Naive B cell (primary cell): ENCODE measurements at regions not wholly inside any gene's neighbourhood (a gene's known extent, or its start where the extent isn't known, plus 50 kb on each side); places are given as distances from the start of the nearest gene placed in this dataset.
A peak's percentile ranks its signal among the peaks of the same experiment; 100 is the strongest.

ENCODE experiments used
- ATAC-seq, 2 donors: fragments of 150-1000 bp; cut with Tn5 transposase; 2 replicates each; pipeline ENCODE4 v1.10.0; 2021; ENCODE audit warnings: low read depth in 2 of 2, mild to moderate bottlenecking in 2 of 2, moderate library complexity in 2 of 2
- DNase-seq: peaks from one replicate; pipeline ENCODE4 v3.0.0; 2022
- H3K27ac Mint-ChIP-seq, 6 donors: one replicate each; pipeline ENCODE4 v1.8.0; 2020 to 2022; ENCODE audit warnings: mild to moderate bottlenecking in 6 of 6, mixed read lengths in 6 of 6, moderate library complexity in 5 of 6, inconsistent platforms in 2 of 6
- H3K27me3 Mint-ChIP-seq, 3 donors: one replicate each; pipeline ENCODE4 v1.8.0; 2021 to 2022; ENCODE audit warnings: mixed read lengths in 3 of 3, mild to moderate bottlenecking in 1 of 3
- H3K36me3 Mint-ChIP-seq, 2 donors: one replicate each; pipeline ENCODE4 v1.8.0; 2020 to 2022; ENCODE audit warnings: mixed read lengths in 2 of 2, inconsistent platforms in 1 of 2, mild to moderate bottlenecking in 1 of 2
- H3K4me1 Mint-ChIP-seq, 3 donors: one replicate each; pipeline ENCODE4 v1.8.0; 2020 to 2022; ENCODE audit warnings: mixed read lengths in 3 of 3, inconsistent platforms in 1 of 3, mild to moderate bottlenecking in 1 of 3, moderate library complexity in 1 of 3
- H3K4me3 Mint-ChIP-seq, 8 donors: one replicate each; pipeline ENCODE4 v1.8.0; 2020 to 2022; ENCODE audit warnings: mild to moderate bottlenecking in 8 of 8, mixed read lengths in 8 of 8, moderate library complexity in 8 of 8, inconsistent platforms in 2 of 8
- H3K9me3 Mint-ChIP-seq, 7 donors: one replicate each; pipeline ENCODE4 v1.8.0; 2020 to 2022; ENCODE audit warnings: mixed read lengths in 7 of 7, mild to moderate bottlenecking in 5 of 7, inconsistent platforms in 2 of 7, moderate library complexity in 1 of 7

GRCh38 chr9:14006386-14007187 is 307.4 kb downstream of the NFIB start:
- Mint-ChIP-seq H3K27me3 (no peaks in the 10 kb centered on the region), H3K4me1 (no peaks in the 10 kb centered on the region), H3K27ac (no peak overlapping the region), H3K4me3 (no peak overlapping the region), H3K36me3 (no peaks in the 10 kb centered on the region), H3K9me3 (peaks cover 2 to 20% (median 7%) of the 10 kb centered on the region in 7 donors)
- no peak for DNase-seq
- no peak for ATAC-seq

DNA sequence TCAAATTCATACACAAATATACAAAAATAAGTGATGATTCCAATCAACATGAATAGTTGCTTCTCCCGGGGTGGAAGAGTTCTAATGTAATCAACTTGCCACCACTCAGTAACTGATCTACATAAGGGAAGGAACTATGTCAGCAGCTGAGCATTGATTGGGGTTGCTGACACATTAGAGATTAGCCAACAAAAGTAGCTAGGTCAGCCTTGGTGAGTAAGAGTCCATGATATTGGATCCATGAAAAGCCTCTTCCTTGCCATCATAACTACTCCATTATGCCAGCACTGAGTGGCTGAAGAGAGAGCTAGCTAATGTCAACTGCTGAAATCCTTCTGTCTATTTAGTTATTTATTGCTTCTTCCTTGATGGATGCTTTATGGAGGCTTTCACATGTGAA is 309.8 kb downstream of the NFIB start:
- Mint-ChIP-seq H3K4me3 (no peak overlapping the region), H3K27me3 (no peaks in the 10 kb centered on the region), H3K4me1 (no peaks in the 10 kb centered on the region), H3K27ac (no peak overlapping the region), H3K36me3 (no peaks in the 10 kb centered on the region), H3K9me3 (peaks cover 2 to 14% (median 9%) of the 10 kb centered on the region in 7 donors)
- ATAC-seq, result no peak
- DNase-seq, result no peak

- no peak overlapping the region for H3K27ac Mint-ChIP-seq
- no peak for DNase-seq
- H3K9me3 Mint-ChIP-seq, result peaks cover 0 to 10% (median 4%) of the 10 kb centered on the region in 7 donors
- no peak overlapping the region for H3K4me3 Mint-ChIP-seq
- no peaks in the 10 kb centered on the region for H3K27me3 Mint-ChIP-seq
- ATAC-seq, result no peak
- H3K36me3 Mint-ChIP-seq, result no peaks in the 10 kb centered on the region
- H3K4me1 Mint-ChIP-seq, result no peaks in the 10 kb centered on the region
Observed at GRCh38 chr9:13994240-13994639, 319.7 kb downstream of the NFIB start.

GRCh38 chr9:13993632-13994185 is 320.2 kb downstream of the NFIB start:
- no peak for DNase-seq
- Mint-ChIP-seq H3K4me1 (no peaks in the 10 kb centered on the region), H3K27ac (no peak overlapping the region), H3K27me3 (no peaks in the 10 kb centered on the region), H3K9me3 (peaks cover 0 to 10% (median 4%) of the 10 kb centered on the region in 7 donors), H3K36me3 (no peaks in the 10 kb centered on the region), H3K4me3 (peak overlapping the region in 1 of 8 donors; percentile 16)
- ATAC-seq, result no peak

DNA sequence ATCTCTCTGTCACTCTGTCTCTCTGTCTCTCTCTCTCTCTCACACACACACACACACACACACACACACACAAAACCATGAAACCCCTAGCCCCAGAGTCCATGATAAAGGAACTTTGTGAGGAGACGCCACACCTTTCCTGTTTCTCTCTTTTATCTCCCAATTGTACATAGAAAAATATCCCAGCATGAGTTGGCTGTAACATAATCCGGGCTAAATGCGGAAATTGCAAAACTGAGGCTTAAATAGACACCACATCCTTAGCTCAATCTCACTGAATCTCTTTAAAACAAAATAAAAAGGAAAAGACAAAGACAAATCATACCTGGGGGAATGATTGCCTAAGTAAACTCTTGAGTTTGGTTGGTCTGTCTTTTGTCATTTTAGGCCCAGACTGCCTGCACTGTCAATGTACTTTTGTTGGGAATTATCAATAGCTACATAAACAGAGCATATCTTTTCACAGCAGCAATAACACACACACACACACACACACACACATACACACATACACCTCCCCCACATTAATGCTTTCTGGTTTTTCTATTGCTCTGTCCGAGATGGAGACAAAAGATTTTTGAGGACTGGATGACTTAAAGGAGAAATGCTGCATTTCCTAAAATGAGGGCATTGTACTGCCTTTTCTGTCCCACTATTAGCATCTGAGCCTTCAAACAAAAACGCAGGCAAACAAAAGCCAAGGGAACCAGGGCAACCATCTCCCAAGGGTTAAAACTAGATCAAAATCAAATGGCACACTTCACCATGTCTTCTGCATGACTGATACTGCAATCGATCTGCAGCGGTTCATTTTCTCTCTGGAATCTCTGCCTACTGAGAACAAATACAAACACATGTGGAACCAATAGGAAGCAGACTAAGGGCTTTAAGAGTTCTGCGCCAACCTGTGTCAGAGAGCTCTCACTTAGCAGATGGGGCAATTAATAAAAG is 321.5 kb downstream of the NFIB start:
- no peaks in the 10 kb centered on the region for H3K27me3 Mint-ChIP-seq
- H3K27ac Mint-ChIP-seq, result peak overlapping the region in 1 of 6 donors; percentile 34
- H3K9me3 Mint-ChIP-seq, result peaks cover 0 to 9% (median 7%) of the 10 kb centered on the region in 7 donors
- no peaks in the 10 kb centered on the region for H3K4me1 Mint-ChIP-seq
- no peak for DNase-seq
- H3K4me3 Mint-ChIP-seq, result no peak overlapping the region
- no peaks in the 10 kb centered on the region for H3K36me3 Mint-ChIP-seq
- no peak for ATAC-seq

DNA sequence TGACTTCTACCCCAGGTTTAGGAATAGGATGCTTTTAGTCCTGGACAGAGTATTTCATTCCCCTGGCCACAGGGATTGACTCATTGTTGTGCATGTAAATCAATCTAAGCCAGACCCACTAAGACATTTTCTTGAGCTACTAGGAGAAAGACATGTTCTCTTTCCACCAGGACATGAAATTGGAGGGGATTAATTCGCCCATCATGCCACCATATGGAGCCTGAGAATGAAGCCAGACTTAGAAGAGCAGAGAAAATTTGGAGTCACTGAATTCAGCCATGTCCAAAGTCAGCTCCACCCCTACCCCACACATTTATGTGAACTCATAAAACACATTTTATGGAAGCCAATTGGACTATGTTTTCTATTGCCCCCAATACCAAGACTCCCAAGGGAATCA is 322.5 kb downstream of the NFIB start:
- peaks cover 0 to 14% (median 6%) of the 10 kb centered on the region in 7 donors for H3K9me3 Mint-ChIP-seq
- no peak overlapping the region for H3K27ac Mint-ChIP-seq
- H3K27me3 Mint-ChIP-seq, result no peaks in the 10 kb centered on the region
- H3K4me3 Mint-ChIP-seq, result no peak overlapping the region
- ATAC-seq, result no peak
- H3K4me1 Mint-ChIP-seq, result no peaks in the 10 kb centered on the region
- H3K36me3 Mint-ChIP-seq, result no peaks in the 10 kb centered on the region
- DNase-seq, result no peak

DNA sequence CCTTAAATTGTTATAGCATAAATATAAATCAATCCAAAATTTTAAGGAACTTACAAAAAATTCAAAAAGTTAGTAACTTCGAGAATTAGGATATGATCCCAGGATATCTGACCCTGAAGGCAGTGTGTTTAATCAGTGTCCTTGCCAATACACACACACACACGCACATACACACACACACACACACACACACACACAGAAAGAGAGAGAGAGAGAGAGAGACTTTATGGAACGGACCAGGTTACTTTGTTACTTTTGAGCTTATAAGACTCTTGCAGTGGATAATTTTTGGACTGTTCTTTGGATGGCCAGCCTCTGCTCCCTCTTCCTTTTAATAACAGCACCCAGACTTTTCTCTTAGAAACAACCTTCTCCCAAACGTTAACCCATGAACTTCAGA is 322.9 kb downstream of the NFIB start:
- Mint-ChIP-seq H3K4me1 (no peaks in the 10 kb centered on the region), H3K27ac (no peak overlapping the region), H3K27me3 (no peaks in the 10 kb centered on the region), H3K4me3 (no peak overlapping the region), H3K9me3 (peaks cover 0 to 16% (median 6%) of the 10 kb centered on the region in 7 donors), H3K36me3 (no peaks in the 10 kb centered on the region)
- DNase-seq (no peak), ATAC-seq (no peak)

GRCh38 chr9:13990331-13990730 is 323.6 kb downstream of the NFIB start:
- ATAC-seq (no peak), DNase-seq (no peak)
- Mint-ChIP-seq H3K36me3 (no peaks in the 10 kb centered on the region), H3K9me3 (peaks cover 1 to 16% (median 8%) of the 10 kb centered on the region in 7 donors), H3K27ac (no peak overlapping the region), H3K27me3 (no peaks in the 10 kb centered on the region), H3K4me1 (no peaks in the 10 kb centered on the region), H3K4me3 (no peak overlapping the region)

DNA sequence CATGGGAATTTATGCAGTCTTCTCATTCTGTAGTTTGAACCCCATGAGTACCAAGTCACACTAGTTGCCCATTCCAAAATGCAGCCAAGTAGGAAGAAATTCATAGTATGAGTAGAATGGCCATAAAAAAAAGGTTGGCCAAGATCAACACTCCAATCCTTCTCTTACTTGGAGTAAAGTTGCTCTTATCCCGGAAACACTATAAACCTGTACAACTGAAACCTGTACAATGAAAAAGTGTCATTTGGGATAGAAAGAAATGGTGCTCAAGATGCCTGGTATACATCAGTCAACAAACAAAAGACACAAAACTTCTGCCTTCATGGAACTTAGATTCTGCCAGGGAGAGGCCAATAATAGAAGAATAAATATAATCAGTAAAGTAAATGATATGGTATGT is 325.0 kb downstream of the NFIB start:
- ATAC-seq (no peak), DNase-seq (no peak)
- Mint-ChIP-seq H3K4me1 (no peaks in the 10 kb centered on the region), H3K36me3 (no peaks in the 10 kb centered on the region), H3K4me3 (no peak overlapping the region), H3K27ac (peak overlapping the region in 1 of 6 donors; percentile 7), H3K27me3 (no peaks in the 10 kb centered on the region), H3K9me3 (peaks cover 1 to 16% (median 7%) of the 10 kb centered on the region in 7 donors)

- Mint-ChIP-seq H3K9me3 (peaks cover 0 to 15% (median 6%) of the 10 kb centered on the region in 7 donors), H3K4me1 (no peaks in the 10 kb centered on the region), H3K36me3 (no peaks in the 10 kb centered on the region), H3K4me3 (no peak overlapping the region), H3K27me3 (no peaks in the 10 kb centered on the region), H3K27ac (no peak overlapping the region)
- ATAC-seq (no peak), DNase-seq (no peak)
Observed at GRCh38 chr9:13983607-13984006, 330.3 kb downstream of the NFIB start.

GRCh38 chr9:13979941-13980318 is 334.0 kb downstream of the NFIB start:
- Mint-ChIP-seq H3K4me1 (no peaks in the 10 kb centered on the region), H3K4me3 (no peak overlapping the region)

DNA sequence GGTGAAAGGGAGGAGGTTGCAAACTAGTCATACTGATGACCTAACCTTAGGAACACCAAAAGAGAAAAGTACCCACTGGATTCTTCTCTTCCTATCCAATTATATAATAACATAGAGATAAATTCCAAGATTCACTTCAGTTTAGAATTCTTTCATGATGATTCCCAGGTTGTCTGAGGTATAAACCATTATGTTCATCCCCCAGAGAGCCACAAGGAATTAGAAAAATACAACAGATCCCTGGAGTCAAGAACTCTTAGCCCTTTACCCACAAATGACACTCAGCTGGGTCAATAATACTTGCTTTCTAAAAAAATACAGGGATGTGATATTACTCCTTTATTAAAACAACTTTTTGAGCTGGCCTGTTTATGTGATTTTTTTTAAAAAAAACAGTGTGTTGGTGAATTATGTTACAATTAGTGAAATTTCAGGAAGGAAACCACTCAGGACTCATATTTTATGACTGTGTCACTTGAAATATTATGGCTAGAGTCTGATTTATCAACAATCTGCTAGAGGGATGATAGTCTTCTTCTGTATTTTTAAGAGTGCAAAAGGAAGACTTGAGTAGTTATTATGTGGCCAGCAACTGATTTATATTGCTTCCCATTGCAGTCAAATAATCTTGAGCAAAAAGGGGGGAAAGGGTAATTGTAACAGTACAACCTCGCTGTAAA is 338.2 kb downstream of the NFIB start:
- Mint-ChIP-seq H3K27ac (no peak overlapping the region), H3K9me3 (peaks cover 0 to 6% (median 1%) of the 10 kb centered on the region in 7 donors), H3K27me3 (no peaks in the 10 kb centered on the region), H3K4me1 (no peaks in the 10 kb centered on the region), H3K36me3 (no peaks in the 10 kb centered on the region), H3K4me3 (no peak overlapping the region)
- no peak for ATAC-seq
- no peak for DNase-seq

More at GRCh38 chr9:13979941-13980318, 334.0 kb downstream of the NFIB start:
- Mint-ChIP-seq H3K9me3 (peaks cover 0 to 8% (median 0%) of the 10 kb centered on the region in 7 donors), H3K36me3 (no peaks in the 10 kb centered on the region), H3K27ac (no peak overlapping the region), H3K27me3 (no peaks in the 10 kb centered on the region)
- DNase-seq, result no peak
- no peak for ATAC-seq

- Mint-ChIP-seq H3K9me3 (peaks cover 0 to 6% (median 1%) of the 10 kb centered on the region in 7 donors), H3K27ac (no peak overlapping the region), H3K36me3 (no peaks in the 10 kb centered on the region), H3K4me3 (no peak overlapping the region), H3K27me3 (no peaks in the 10 kb centered on the region), H3K4me1 (no peaks in the 10 kb centered on the region)
- DNase-seq (no peak), ATAC-seq (no peak)
Observed at GRCh38 chr9:13974891-13975290, 339.1 kb downstream of the NFIB start.
